ENCODE measurements at regions not wholly inside any gene's neighbourhood (a gene's known extent, or its start where the extent isn't known, plus 50 kb on each side); places are given as distances from the start of the nearest gene placed in this dataset.

GRCh38 chr11:110955776-110956175 lies 243.5 kb upstream of the ARHGAP20 start:
- no peak for TF ChIP-seq CTCF (IDR thresholded peaks at IDR 0.05; ENCODE audit: unreplicated experiment)
- peaks cover 27% of the 10 kb centered on the region for H3K4me1 Mint-ChIP-seq
- H3K36me3 Mint-ChIP-seq = no peaks in the 10 kb centered on the region
- H3K4me3 Mint-ChIP-seq = no peak overlapping the region
- peak overlapping the region; percentile 23 for H3K27ac Mint-ChIP-seq
- H3K27me3 Mint-ChIP-seq (ENCODE audit: low read depth) = no peaks in the 10 kb centered on the region
- DNase-seq (ENCODE audit: low spot score in 2 of 2, unreplicated experiment in 2 of 2) = no peak
- no peaks in the 10 kb centered on the region for H3K9me3 Mint-ChIP-seq

GRCh38 chr11:110951950-110952503 lies 239.8 kb upstream of the ARHGAP20 start:
- no peaks in the 10 kb centered on the region for H3K27me3 Mint-ChIP-seq (ENCODE audit: low read depth)
- H3K4me1 Mint-ChIP-seq = peaks cover 22% of the 10 kb centered on the region
- no peak for DNase-seq (ENCODE audit: low spot score in 2 of 2, unreplicated experiment in 2 of 2)
- H3K4me3 Mint-ChIP-seq = no peak overlapping the region
- TF ChIP-seq CTCF (IDR thresholded peaks at IDR 0.05; ENCODE audit: unreplicated experiment) = no peak
- peaks cover 16% of the 10 kb centered on the region for H3K9me3 Mint-ChIP-seq
- no peak overlapping the region for H3K27ac Mint-ChIP-seq
- H3K36me3 Mint-ChIP-seq = no peaks in the 10 kb centered on the region

GRCh38 chr11:110951037-110951949 lies 239.1 kb upstream of the ARHGAP20 start:
- H3K27me3 Mint-ChIP-seq (ENCODE audit: low read depth) = no peaks in the 10 kb centered on the region
- no peak overlapping the region for H3K27ac Mint-ChIP-seq
- no peak for DNase-seq (ENCODE audit: low spot score in 2 of 2, unreplicated experiment in 2 of 2)
- H3K36me3 Mint-ChIP-seq = no peaks in the 10 kb centered on the region
- H3K4me3 Mint-ChIP-seq = no peak overlapping the region
- peaks cover 16% of the 10 kb centered on the region for H3K9me3 Mint-ChIP-seq
- no peak for TF ChIP-seq CTCF (IDR thresholded peaks at IDR 0.05; ENCODE audit: unreplicated experiment)
- peaks cover 20% of the 10 kb centered on the region for H3K4me1 Mint-ChIP-seq

- Mint-ChIP-seq H3K4me1 (peaks cover 2% of the 10 kb centered on the region), H3K27ac (no peak overlapping the region), H3K4me3 (no peak overlapping the region), H3K27me3 (ENCODE audit: low read depth) (no peaks in the 10 kb centered on the region), H3K36me3 (no peaks in the 10 kb centered on the region), H3K9me3 (peaks cover 22% of the 10 kb centered on the region)
- no peak for TF ChIP-seq CTCF (IDR thresholded peaks at IDR 0.05; ENCODE audit: unreplicated experiment)
- no peak for DNase-seq (ENCODE audit: low spot score in 2 of 2, unreplicated experiment in 2 of 2)
Measured at GRCh38 chr11:110948112-110948511, 235.9 kb upstream of the ARHGAP20 start.

GRCh38 chr11:110947096-110947495 lies 234.9 kb upstream of the ARHGAP20 start:
- H3K4me3 Mint-ChIP-seq = no peak overlapping the region
- no peaks in the 10 kb centered on the region for H3K27me3 Mint-ChIP-seq (ENCODE audit: low read depth)
- no peak for DNase-seq (ENCODE audit: low spot score in 2 of 2, unreplicated experiment in 2 of 2)
- no peak overlapping the region for H3K27ac Mint-ChIP-seq
- peaks cover 2% of the 10 kb centered on the region for H3K4me1 Mint-ChIP-seq
- no peak for TF ChIP-seq CTCF (IDR thresholded peaks at IDR 0.05; ENCODE audit: unreplicated experiment)
- no peaks in the 10 kb centered on the region for H3K36me3 Mint-ChIP-seq
- H3K9me3 Mint-ChIP-seq = peaks cover 22% of the 10 kb centered on the region

Data from mesothelial cell of epicardium (in vitro differentiated cells).